OCI-LY3 (cell line): ENCODE measurements at regions not wholly inside any gene's neighbourhood (a gene's known extent, or its start where the extent isn't known, plus 50 kb on each side); places are given as distances from the start of the nearest gene placed in this dataset.
"Not testable (repeated sequence)": the region's sequence is repeated elsewhere in the genome, so short reads cannot be mapped to it uniquely, and the experiment has no call there.

Experiments used
- EZH2phosphoT487 ChIP-seq: fragments of 200-600 bp; shearing (Covaris generic); IDR thresholded peaks from 2 replicates; pipeline ENCODE4 v1.6.1; 2018; ENCODE audit warnings: antibody characterized with exemption, mixed run types, low read depth
- TF ChIP-seq, protein P1 (sequence below): fragments of 200-600, 300-600 bp; sonication (generic); IDR thresholded peaks from 2 replicates; pipeline ENCODE4 v1.5.1; 2014; ENCODE audit warnings: antibody characterized with exemption, low read length, low read depth

DNA sequence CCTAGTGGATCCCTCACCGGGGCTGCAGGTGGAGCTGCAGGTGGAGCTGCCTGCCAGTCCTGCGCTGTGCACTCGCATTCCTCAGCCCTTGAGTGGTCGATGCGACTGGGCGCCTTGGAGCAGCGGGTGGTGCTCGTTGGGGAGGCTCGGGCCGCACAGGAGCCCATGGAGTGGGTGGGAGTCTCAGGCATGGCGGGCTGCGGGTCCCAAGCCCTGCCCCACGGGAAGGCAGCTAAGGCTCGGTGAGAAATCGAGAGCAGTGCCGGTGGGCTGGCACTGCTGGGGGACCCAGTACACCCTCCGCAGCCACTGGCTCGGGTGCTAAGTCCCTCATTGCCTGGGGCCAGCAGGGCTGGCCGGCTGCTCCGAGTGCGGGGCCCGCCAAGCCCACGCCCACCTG is 351.8 kb upstream of the CITED2 start:
- TF ChIP-seq, protein P1, sequence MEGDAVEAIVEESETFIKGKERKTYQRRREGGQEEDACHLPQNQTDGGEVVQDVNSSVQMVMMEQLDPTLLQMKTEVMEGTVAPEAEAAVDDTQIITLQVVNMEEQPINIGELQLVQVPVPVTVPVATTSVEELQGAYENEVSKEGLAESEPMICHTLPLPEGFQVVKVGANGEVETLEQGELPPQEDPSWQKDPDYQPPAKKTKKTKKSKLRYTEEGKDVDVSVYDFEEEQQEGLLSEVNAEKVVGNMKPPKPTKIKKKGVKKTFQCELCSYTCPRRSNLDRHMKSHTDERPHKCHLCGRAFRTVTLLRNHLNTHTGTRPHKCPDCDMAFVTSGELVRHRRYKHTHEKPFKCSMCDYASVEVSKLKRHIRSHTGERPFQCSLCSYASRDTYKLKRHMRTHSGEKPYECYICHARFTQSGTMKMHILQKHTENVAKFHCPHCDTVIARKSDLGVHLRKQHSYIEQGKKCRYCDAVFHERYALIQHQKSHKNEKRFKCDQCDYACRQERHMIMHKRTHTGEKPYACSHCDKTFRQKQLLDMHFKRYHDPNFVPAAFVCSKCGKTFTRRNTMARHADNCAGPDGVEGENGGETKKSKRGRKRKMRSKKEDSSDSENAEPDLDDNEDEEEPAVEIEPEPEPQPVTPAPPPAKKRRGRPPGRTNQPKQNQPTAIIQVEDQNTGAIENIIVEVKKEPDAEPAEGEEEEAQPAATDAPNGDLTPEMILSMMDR: not testable (repeated sequence)
- TF ChIP-seq EZH2phosphoT487: not testable (repeated sequence)
